GM12878 (cell line): ENCODE measurements at regions not wholly inside any gene's neighbourhood (a gene's known extent, or its start where the extent isn't known, plus 50 kb on each side); places are given as distances from the start of the nearest gene placed in this dataset.
"Not testable (repeated sequence)": the region's sequence is repeated elsewhere in the genome, so short reads cannot be mapped to it uniquely, and the experiment has no call there.

Source experiments
- ATAC-seq: fragments of 200-7000 bp; cut with Tn5 transposase; 3 replicates; pipeline ENCODE4 v1.9.1; 2020; ENCODE audit warnings: mild to moderate bottlenecking, moderate library complexity
- BruUV-seq: library from RNA; stranded (reverse); fragments of 400-500 nt; replicated peaks from 2 replicates; lab custom pipeline; 2021; lab: Mats Ljungman, UMichigan
- CTCF ChIA-PET: fragments of 300-600 bp; sonication (Branson Sonifier 250); formaldehyde crosslinking; extraction: SDS; loops from one replicate; lab custom pipeline; 2021; ENCODE audit warnings: inconsistent platforms; lab: Yijun Ruan, JAX
- POLR2A ChIA-PET: fragments of 350-600 bp; formaldehyde crosslinking; extraction: SDS; loops from one replicate; lab custom pipeline; 2021; ENCODE audit warnings: inconsistent platforms; lab: Charles Lee
- RAD21 ChIA-PET: fragments of 300-600 bp; sonication (Branson Sonifier 250); formaldehyde crosslinking; loops from one replicate; lab custom pipeline; 2023; ENCODE audit warnings: antibody characterized with exemption; ENCODE audit not compliant: unreplicated experiment; lab: Charles Lee
- SMC1A ChIA-PET: fragments of 300-600 bp; sonication (Branson Sonifier 250); formaldehyde crosslinking; loops from one replicate; lab custom pipeline; 2023; ENCODE audit not compliant: unreplicated experiment, uncharacterized antibody; lab: Charles Lee
- DNase-seq: peaks from one replicate; pipeline ENCODE4 v3.0.0-alpha.2; 2011; ENCODE audit warnings: low read depth, low spot score
- FAIRE-seq: peaks from 3 replicates; lab custom pipeline; 2011; peaks lifted over from hg19 to GRCh38; lab: Jason Lieb, UNC
- H2AFZ ChIP-seq: 2 replicates; pipeline ENCODE4 v1.6.0; 2011; ENCODE audit warnings: low read depth, low read length, control low read depth; ENCODE audit not compliant: control insufficient read depth
- H3K27ac ChIP-seq: 2 replicates; pipeline ENCODE4 v1.5.1; 2011; ENCODE audit warnings: control low read depth; ENCODE audit not compliant: control insufficient read depth, insufficient read depth
- H3K27me3 ChIP-seq, 2 experiments: replicated peaks in 1 of 2; 2 replicates each; pipeline versions ENCODE4 v1.6.0 to v1.6.1; 2011; ENCODE audit warnings: low read length in 1 of 2; ENCODE audit not compliant: control insufficient read depth in 2 of 2, insufficient read depth in 2 of 2
- H3K36me3 ChIP-seq, 2 experiments: 2 replicates each; pipeline ENCODE4 v1.5.1; 2011; ENCODE audit warnings: low read length in 1 of 2; ENCODE audit not compliant: control insufficient read depth in 2 of 2, insufficient read depth in 2 of 2
- H3K4me1 ChIP-seq: 2 replicates; pipeline ENCODE4 v1.6.1; 2011; ENCODE audit warnings: mild to moderate bottlenecking, low read length, moderate library complexity, mixed read lengths; ENCODE audit not compliant: control insufficient read depth, insufficient read depth
- H3K4me2 ChIP-seq: 2 replicates; pipeline ENCODE4 v1.6.0; 2011; ENCODE audit warnings: control low read depth; ENCODE audit not compliant: control insufficient read depth, insufficient read depth
- H3K4me3 ChIP-seq: fragments of 200-600 bp; sonication (generic); 2 replicates; pipeline ENCODE4 v1.5.1; 2016
- H3K79me2 ChIP-seq: 2 replicates; pipeline ENCODE4 v1.6.0; 2011; ENCODE audit warnings: low read length; ENCODE audit not compliant: control insufficient read depth, insufficient read depth
- H3K9ac ChIP-seq: 2 replicates; pipeline ENCODE4 v1.8.0; 2011; ENCODE audit warnings: low read length, control low read depth, mixed read lengths; ENCODE audit not compliant: control insufficient read depth, insufficient read depth
- H3K9me3 ChIP-seq: replicated peaks from 3 replicates; pipeline ENCODE4 v1.5.1; 2011; ENCODE audit warnings: mild to moderate bottlenecking, low read length; ENCODE audit not compliant: control insufficient read depth, insufficient read depth
- H4K20me1 ChIP-seq: 2 replicates; pipeline ENCODE4 v1.6.0; 2011; ENCODE audit not compliant: control insufficient read depth, insufficient read depth
- ATF2 ChIP-seq: IDR thresholded peaks from 2 replicates; pipeline ENCODE4 v1.6.1; 2012; ENCODE audit warnings: low read length, inconsistent platforms
- E2F4 ChIP-seq: IDR thresholded peaks from 2 replicates; pipeline ENCODE4 v1.6.1; 2012; ENCODE audit warnings: low read depth, low read length, improper control_type of control experiment
- GATAD2B ChIP-seq: fragments of 450-650 bp; conservative IDR thresholded peaks from 2 replicates; pipeline ENCODE4 v1.6.1; 2017; ENCODE audit warnings: low read depth, mild to moderate bottlenecking, moderate library complexity
- HDAC2 ChIP-seq: fragments of 200-600 bp; sonication (generic); IDR thresholded peaks from 2 replicates; pipeline ENCODE4 v1.6.1; 2017
- MAX ChIP-seq: IDR thresholded peaks from 2 replicates; pipeline ENCODE4 v1.6.1; 2012; ENCODE audit warnings: low read depth, low read length, improper control_type of control experiment
- MEF2B ChIP-seq: fragments of 450-650 bp; IDR thresholded peaks from 2 replicates; pipeline ENCODE4 v1.6.1; 2018; ENCODE audit warnings: mild to moderate bottlenecking, moderate library complexity; ENCODE audit not compliant: partially characterized antibody, poor library complexity, severe bottlenecking
- NR2F1 ChIP-seq: fragments of 450-650 bp; conservative IDR thresholded peaks from 2 replicates; pipeline ENCODE4 v1.6.1; 2017; ENCODE audit warnings: mild to moderate bottlenecking
- RAD51 ChIP-seq: fragments of 450-650 bp; IDR thresholded peaks from 2 replicates; pipeline ENCODE4 v1.6.1; 2016; ENCODE audit warnings: moderate library complexity, mild to moderate bottlenecking, inconsistent platforms
- ZNF592 ChIP-seq: fragments of 450-650 bp; IDR thresholded peaks from 2 replicates; pipeline ENCODE4 v1.6.1; 2017; ENCODE audit warnings: mild to moderate bottlenecking, moderate library complexity
- in situ Hi-C: fragments of 300-500 bp; cut with MboI; formaldehyde crosslinking; loops from 9 replicates; pipeline ENCODE4 v1.14.3; 2018; ENCODE audit warnings: mixed read lengths
- intact Hi-C: fragments of 100-400 bp; cut with micrococcal nuclease; formaldehyde crosslinking; loops from one replicate; pipeline ENCODE4 v1.14.2; 2022; ENCODE audit not compliant: unreplicated experiment

DNA sequence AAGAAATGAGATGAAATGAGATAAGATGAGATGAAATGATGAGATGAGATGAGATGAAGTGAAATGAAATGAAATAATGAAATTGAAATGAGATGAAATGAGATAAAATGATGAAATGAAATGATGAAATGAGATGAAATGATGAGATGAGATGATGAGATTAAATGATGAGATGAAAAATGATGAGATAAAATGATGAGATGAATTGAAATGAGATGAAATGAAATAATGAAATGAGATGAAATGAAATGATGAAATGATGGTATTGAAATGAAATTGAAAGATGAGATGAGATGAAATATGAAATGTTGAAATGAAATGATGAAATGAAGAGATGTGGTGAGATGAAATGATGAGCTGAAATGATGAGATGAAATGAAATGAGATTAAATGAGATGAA, 231.0 kb downstream of the GOLGA6L6 start:
- SMC1A ChIA-PET: no interaction called here
- no TSS peak for BruUV-seq
- CTCF ChIA-PET: no interaction called here
- RAD21 ChIA-PET: no interaction called here
- no peaks in the 10 kb centered on the region for H3K27me3 ChIP-seq
- POLR2A ChIA-PET: no interaction called here
- H3K4me1 ChIP-seq: no peaks in the 10 kb centered on the region
- in situ Hi-C loops: no loop called here
- H3K4me2 ChIP-seq: no peak overlapping the region
- H4K20me1 ChIP-seq: no peaks in the 10 kb centered on the region
- no peak for FAIRE-seq
- no peak overlapping the region for H3K9ac ChIP-seq
- H3K79me2 ChIP-seq: no peaks in the 10 kb centered on the region
- no peak overlapping the region for H3K4me3 ChIP-seq
- intact Hi-C loops: no loop called here
- TF ChIP-seq RAD51: no peak
- TF ChIP-seq E2F4: no peak
- TF ChIP-seq MAX: no peak
- no peak for TF ChIP-seq MEF2B
- TF ChIP-seq GATAD2B: no peak
- no peak for TF ChIP-seq HDAC2
- TF ChIP-seq ATF2: no peak
- TF ChIP-seq ZNF592: no peak
- TF ChIP-seq NR2F1: no peak
- H3K9me3 ChIP-seq: no peaks in the 10 kb centered on the region; the same call in 2 of the 3 replicates
- H3K36me3 ChIP-seq: no peaks in the 10 kb centered on the region
- no peak for DNase-seq
- no peak for ATAC-seq
- H2AFZ ChIP-seq: no peak overlapping the region
- no peak overlapping the region for H3K27ac ChIP-seq

DNA sequence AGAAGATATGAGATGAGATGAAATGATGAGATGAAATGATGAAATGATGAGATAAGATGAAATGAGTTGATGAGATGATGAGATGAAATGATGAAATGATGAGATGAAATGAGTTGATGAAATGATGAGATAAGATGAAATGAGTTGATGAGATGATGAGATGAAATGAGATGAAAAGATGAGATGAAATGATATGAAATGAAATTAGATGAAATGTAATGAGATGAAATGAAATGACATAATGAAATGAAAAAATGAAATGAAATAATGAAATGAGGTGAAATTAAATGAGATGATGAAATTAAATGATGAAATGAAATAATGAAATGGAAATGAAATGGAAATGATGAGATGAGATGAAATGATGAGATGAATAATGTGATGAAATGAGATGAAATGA, 231.6 kb downstream of the GOLGA6L6 start:
- BruUV-seq, H3K4me2 ChIP-seq, H3K27ac ChIP-seq, FAIRE-seq, H3K79me2 ChIP-seq, H3K36me3 ChIP-seq, intact Hi-C loops, POLR2A ChIA-PET, H3K9ac ChIP-seq, H3K4me1 ChIP-seq, DNase-seq, H2AFZ ChIP-seq, H3K9me3 ChIP-seq, RAD21 ChIA-PET, H3K27me3 ChIP-seq, H4K20me1 ChIP-seq, ATAC-seq, in situ Hi-C loops, H3K4me3 ChIP-seq, SMC1A ChIA-PET, CTCF ChIA-PET: not testable (repeated sequence)
